ENCODE measurements at regions not wholly inside any gene's neighbourhood (a gene's known extent, or its start where the extent isn't known, plus 50 kb on each side); places are given as distances from the start of the nearest gene placed in this dataset.

- H3K4me2 ChIP-seq (ENCODE audit: insufficient read depth, low read length): no peak overlapping the region
- peaks cover 0 to 4% of the 10 kb centered on the region in 2 experiments for H3K27me3 ChIP-seq (ENCODE audit: control insufficient read depth in 2 of 2, insufficient read depth in 2 of 2, low read length in 2 of 2)
- no peaks in the 10 kb centered on the region for H3K36me3 ChIP-seq (ENCODE audit: control insufficient read depth in 2 of 2, extremely low read depth in 1 of 2, insufficient read depth in 2 of 2, low read length in 2 of 2)
- no peak overlapping the region for H3K9ac ChIP-seq (replicated peaks; ENCODE audit: extremely low read depth, insufficient read depth, low read length)
- no TSS peak for BruUV-seq (replicated peaks)
- TF ChIP-seq CTCF (IDR thresholded peaks at IDR 0.05; ENCODE audit: extremely low read depth in 1 of 2, insufficient read depth in 1 of 2, low read depth in 1 of 2, low read length in 2 of 2): no peak
- TF ChIP-seq POLR2A (IDR thresholded peaks at IDR 0.05; ENCODE audit: low read depth, low read length): no peak
- TF ChIP-seq MAX (IDR thresholded peaks at IDR 0.05; ENCODE audit: insufficient read depth, insufficient read length): no peak
- no peak for TF ChIP-seq EZH2 (IDR thresholded peaks at IDR 0.05; ENCODE audit: borderline replicate concordance, low read depth, low read length, severe bottlenecking)
- no peak for TF ChIP-seq GATA2 (IDR thresholded peaks at IDR 0.05; ENCODE audit: insufficient read depth, insufficient read length, low read depth, low read length)
- no peak for TF ChIP-seq POLR2AphosphoS5 (IDR thresholded peaks at IDR 0.05; ENCODE audit: insufficient read depth, low read depth, low read length)
- no peak for TF ChIP-seq FOS (IDR thresholded peaks at IDR 0.05; ENCODE audit: borderline replicate concordance, insufficient read depth, low read length)
- no peak for TF ChIP-seq JUN (IDR thresholded peaks at IDR 0.05; ENCODE audit: borderline replicate concordance, insufficient read depth, insufficient read length, low read depth)
- no peak for TF ChIP-seq MYC (IDR thresholded peaks at IDR 0.05; ENCODE audit: low read depth, low read length)
- no peak overlapping the region for H3K4me3 ChIP-seq (replicated peaks in 1 of 3; ENCODE audit: insufficient read depth in 1 of 3, low read depth in 1 of 3, low read length in 3 of 3)
- dilution Hi-C loops (cut with MboI; ENCODE audit: extremely low pct_ligation_motif_present, low sequenced_read_pairs) (no loop called here), intact Hi-C loops (cut with micrococcal nuclease) (no loop called here)
- H3K9me3 ChIP-seq (replicated peaks; ENCODE audit: control insufficient read depth, insufficient read depth, low read length): no peaks in the 10 kb centered on the region
- no peaks in the 10 kb centered on the region for H3K4me1 ChIP-seq (ENCODE audit: control insufficient read depth, extremely low read depth, insufficient read depth, low read length)
- H3K79me2 ChIP-seq (ENCODE audit: control insufficient read depth, insufficient read depth, low read length): no peaks in the 10 kb centered on the region
- no peaks in the 10 kb centered on the region for H3K9me1 ChIP-seq (replicated peaks; ENCODE audit: control insufficient read depth, extremely low read depth, insufficient read depth, low read length)
- DNase-seq (ENCODE audit: low read depth, low spot score): no peak
- no peak for FAIRE-seq
- no peak overlapping the region for H2AFZ ChIP-seq (ENCODE audit: low read depth, low read length)
- H3K27ac ChIP-seq (ENCODE audit: insufficient read depth, low read depth, low read length): no peak overlapping the region
- no peaks in the 10 kb centered on the region for H4K20me1 ChIP-seq (replicated peaks; ENCODE audit: control insufficient read depth, extremely low read depth, insufficient read depth, low read length)
- ChIA-PET POLR2A (no interaction called here), CTCF (interaction anchor here (0.8 to 1.8 kb wide), 3 partner anchors 10 to 556 kb away, joined by 3 to 6 read pairs (median 3); no protein-coding TSS in a partner anchor)
Observed at GRCh38 chr14:71196921-71197320, 289.7 kb downstream of the PCNX1 start.
